Endothelial cell of umbilical vein (primary cell): ENCODE measurements at regions not wholly inside any gene's neighbourhood (a gene's known extent, or its start where the extent isn't known, plus 50 kb on each side); places are given as distances from the start of the nearest gene placed in this dataset.

ENCODE experiments used
- BruUV-seq: library from RNA; stranded (reverse); fragments of 400-500 nt; replicated peaks from 2 replicates; lab custom pipeline; 2021; lab: Mats Ljungman, UMichigan
- CTCF ChIA-PET: fragments of 300-600, 350-600 bp; sonication (Branson Sonifier 250); formaldehyde crosslinking; loops from one replicate; lab custom pipeline; 2021; ENCODE audit warnings: antibody characterized with exemption, inconsistent platforms; lab: Charles Lee
- POLR2A ChIA-PET: fragments of 300-600, 350-600 bp; sonication (Branson Sonifier 250); formaldehyde crosslinking; loops from one replicate; lab custom pipeline; 2021; ENCODE audit warnings: antibody characterized with exemption, inconsistent platforms; lab: Charles Lee
- DNase-seq: peaks from one replicate; pipeline ENCODE4 v3.0.0-alpha.2; 2011; ENCODE audit warnings: low read depth, low spot score
- FAIRE-seq: peaks from 2 replicates; lab custom pipeline; 2011; peaks lifted over from hg19 to GRCh38; lab: Jason Lieb, UNC
- H2AFZ ChIP-seq: 2 replicates; pipeline ENCODE4 v1.6.0; 2012; ENCODE audit warnings: low read depth, low read length, control low read depth, inconsistent platforms
- H3K27ac ChIP-seq: 2 replicates; pipeline ENCODE4 v1.5.1; 2011; ENCODE audit warnings: low read depth, mild to moderate bottlenecking, control low read depth, low read length, moderate library complexity; ENCODE audit not compliant: insufficient read depth
- H3K27me3 ChIP-seq, 2 experiments: 2 replicates each; pipeline versions ENCODE4 v1.6.0 to v1.6.1; 2011; ENCODE audit warnings: low read length in 2 of 2, mixed read lengths in 1 of 2; ENCODE audit not compliant: control insufficient read depth in 2 of 2, insufficient read depth in 2 of 2
- H3K36me3 ChIP-seq, 2 experiments: 2 replicates in 1 of 2; 3 replicates in 1 of 2; pipeline ENCODE4 v1.5.1; 2011; ENCODE audit warnings: low read length in 2 of 2, mild to moderate bottlenecking in 1 of 2, moderate library complexity in 1 of 2; ENCODE audit not compliant: control insufficient read depth in 2 of 2, insufficient read depth in 2 of 2; ENCODE audit errors: extremely low read depth in 1 of 2
- H3K4me1 ChIP-seq: 3 replicates; pipeline ENCODE4 v1.5.1; 2011; ENCODE audit warnings: mild to moderate bottlenecking, low read length; ENCODE audit not compliant: control insufficient read depth, insufficient read depth; ENCODE audit errors: extremely low read depth
- H3K4me2 ChIP-seq: 2 replicates; pipeline ENCODE4 v1.6.1; 2011; ENCODE audit warnings: low read length, control low read depth, mixed read lengths; ENCODE audit not compliant: insufficient read depth
- H3K4me3 ChIP-seq, 3 experiments: fragments of 200-600 bp in 1 of 3; sonication (generic), shearing (Covaris generic) in 1 of 3; replicated peaks in 1 of 3; 2 replicates each; pipeline ENCODE4 v1.5.1; 2011 to 2016; ENCODE audit warnings: control low read depth in 3 of 3, low read length in 3 of 3, mild to moderate bottlenecking in 2 of 3, inconsistent platforms in 1 of 3, low read depth in 1 of 3, moderate library complexity in 1 of 3; ENCODE audit not compliant: insufficient read depth in 1 of 3
- H3K79me2 ChIP-seq: 2 replicates; pipeline ENCODE4 v1.6.0; 2012; ENCODE audit warnings: low read length, inconsistent platforms; ENCODE audit not compliant: control insufficient read depth, insufficient read depth
- H3K9ac ChIP-seq: replicated peaks from 2 replicates; pipeline ENCODE3; 2011; ENCODE audit warnings: low read length, control low read depth; ENCODE audit not compliant: insufficient read depth; ENCODE audit errors: extremely low read depth
- H3K9me1 ChIP-seq: replicated peaks from 3 replicates; pipeline ENCODE4 v1.6.0; 2011; ENCODE audit warnings: mild to moderate bottlenecking, low read length; ENCODE audit not compliant: control insufficient read depth, insufficient read depth; ENCODE audit errors: extremely low read depth
- H3K9me3 ChIP-seq: replicated peaks from 2 replicates; pipeline ENCODE4 v1.5.1; 2012; ENCODE audit warnings: low read length, inconsistent platforms; ENCODE audit not compliant: control insufficient read depth, insufficient read depth
- H4K20me1 ChIP-seq: replicated peaks from 2 replicates; pipeline ENCODE3; 2011; ENCODE audit warnings: mild to moderate bottlenecking, low read length; ENCODE audit not compliant: control insufficient read depth, insufficient read depth; ENCODE audit errors: extremely low read depth
- CTCF ChIP-seq, 2 donors: IDR thresholded peaks; 1 replicate in 1 of 2; 2 replicates in 1 of 2; pipeline ENCODE4 v1.5.1; 2011; ENCODE audit warnings: low read length in 2 of 2, mild to moderate bottlenecking in 2 of 2, moderate library complexity in 2 of 2, control low read depth in 1 of 2, inconsistent platforms in 1 of 2, low read depth in 1 of 2; ENCODE audit not compliant: insufficient read depth in 1 of 2; ENCODE audit errors: extremely low read depth in 1 of 2
- EZH2 ChIP-seq: IDR thresholded peaks from 2 replicates; pipeline ENCODE4 v1.6.1; 2012; ENCODE audit warnings: borderline replicate concordance, low read depth, mild to moderate bottlenecking, moderate library complexity, low read length, inconsistent platforms; ENCODE audit not compliant: severe bottlenecking
- FOS ChIP-seq: IDR thresholded peaks from 2 replicates; pipeline ENCODE4 v1.6.1; 2011; ENCODE audit warnings: mild to moderate bottlenecking, low read length, moderate library complexity, borderline replicate concordance; ENCODE audit not compliant: insufficient read depth
- GATA2 ChIP-seq: IDR thresholded peaks from 2 replicates; pipeline ENCODE4 v1.7.0; 2011; ENCODE audit warnings: low read depth, mild to moderate bottlenecking, moderate library complexity, mixed read lengths, low read length; ENCODE audit not compliant: insufficient read length, insufficient read depth
- MYC ChIP-seq: IDR thresholded peaks from one replicate; pipeline ENCODE4 v1.6.1; 2011; ENCODE audit warnings: mild to moderate bottlenecking, low read depth, low read length
- POLR2A ChIP-seq: IDR thresholded peaks from 2 replicates; pipeline ENCODE4 v1.6.1; 2012; ENCODE audit warnings: low read depth, mild to moderate bottlenecking, control low read depth, low read length
- dilution Hi-C: fragments of 300-500 bp; cut with MboI; formaldehyde crosslinking; loops from one replicate; pipeline ENCODE4 v1.15.0; 2019; ENCODE audit warnings: low sequenced_read_pairs; ENCODE audit not compliant: extremely low pct_ligation_motif_present
- intact Hi-C: fragments of 100-400 bp; cut with micrococcal nuclease; formaldehyde crosslinking; loops from one replicate; pipeline ENCODE4 v1.10.0; 2022

- H3K9ac ChIP-seq, result no peak overlapping the region
- H3K9me1 ChIP-seq, result no peaks in the 10 kb centered on the region
- H4K20me1 ChIP-seq, result no peaks in the 10 kb centered on the region
- H3K4me2 ChIP-seq, result no peak overlapping the region
- no peak overlapping the region for H2AFZ ChIP-seq
- BruUV-seq, result no TSS peak
- H3K36me3 ChIP-seq, result no peaks in the 10 kb centered on the region
- no peaks in the 10 kb centered on the region for H3K4me1 ChIP-seq
- no peaks in the 10 kb centered on the region for H3K27me3 ChIP-seq
- intact Hi-C loops, result no loop called here
- no peaks in the 10 kb centered on the region for H3K9me3 ChIP-seq
- DNase-seq (no peak), FAIRE-seq (no peak)
- no peaks in the 10 kb centered on the region for H3K79me2 ChIP-seq
- no peak overlapping the region for H3K27ac ChIP-seq
- no peak overlapping the region for H3K4me3 ChIP-seq
- TF ChIP-seq FOS (no peak), MYC (no peak)
- ChIA-PET CTCF (no interaction called here), POLR2A (no interaction called here)
- dilution Hi-C loops, result no loop called here
Observed at GRCh38 chr7:117950601-117951260, 77.5 kb upstream of the CTTNBP2 start.

- FAIRE-seq, result no peak
- H3K4me2 ChIP-seq, result no peak overlapping the region
- no peaks in the 10 kb centered on the region for H4K20me1 ChIP-seq
- no peaks in the 10 kb centered on the region for H3K4me1 ChIP-seq
- H3K9ac ChIP-seq, result no peak overlapping the region
- intact Hi-C loops, result no loop called here
- no peak overlapping the region for H3K4me3 ChIP-seq
- no TSS peak for BruUV-seq
- no peaks in the 10 kb centered on the region for H3K9me1 ChIP-seq
- dilution Hi-C loops, result no loop called here
- H3K27ac ChIP-seq, result no peak overlapping the region
- H2AFZ ChIP-seq, result no peak overlapping the region
- H3K79me2 ChIP-seq, result no peaks in the 10 kb centered on the region
- TF ChIP-seq GATA2 (no peak), CTCF (IDR thresholded peaks at IDR 0.05; ENCODE audit: extremely low read depth in 1 of 2, insufficient read depth in 1 of 2, low read depth in 1 of 2, low read length in 2 of 2) (no peak), POLR2A (no peak), FOS (no peak), EZH2 (no peak), MYC (no peak)
- no peak for DNase-seq
- H3K9me3 ChIP-seq, result no peaks in the 10 kb centered on the region
- ChIA-PET POLR2A (no interaction called here), CTCF (interaction anchor here (1.1 kb wide), 1 partner anchor 14 kb away, joined by 3 read pairs; no protein-coding TSS in a partner anchor)
- no peaks in the 10 kb centered on the region for H3K36me3 ChIP-seq
- no peaks in the 10 kb centered on the region for H3K27me3 ChIP-seq
Observed at GRCh38 chr7:117951285-117951684, 78.0 kb upstream of the CTTNBP2 start.
